Renal cortex interstitium (tissue), 11 donors: ENCODE measurements at regions not wholly inside any gene's neighbourhood (a gene's known extent, or its start where the extent isn't known, plus 50 kb on each side); places are given as distances from the start of the nearest gene placed in this dataset.

Source experiments
- DNase-seq, 11 donors: peaks; one replicate each; pipeline ENCODE4 v3.0.0-alpha.2; 2013; ENCODE audit warnings: low read depth in 9 of 11, low spot score in 4 of 11; ENCODE audit errors: extremely low read depth in 1 of 11

GRCh38 chr13:59488436-59488835 is 675.3 kb downstream of the DIAPH3 start:
- DNase-seq: no peak

- DNase-seq: no peak
Measured at GRCh38 chr13:59490651-59491050, 673.1 kb downstream of the DIAPH3 start.

- no peak for DNase-seq
Measured at GRCh38 chr13:59492030-59492636, 671.6 kb downstream of the DIAPH3 start.

GRCh38 chr13:59493436-59493965 is 670.2 kb downstream of the DIAPH3 start:
- DNase-seq: no peak

GRCh38 chr13:59494151-59494550 is 669.6 kb downstream of the DIAPH3 start:
- DNase-seq: no peak

GRCh38 chr13:59494560-59494970 is 669.2 kb downstream of the DIAPH3 start:
- peak in 2 of 11 donors; percentile 13 to 19 for DNase-seq

GRCh38 chr13:59495299-59495698 is 668.4 kb downstream of the DIAPH3 start:
- DNase-seq: no peak

GRCh38 chr13:59495936-59496512 is 667.7 kb downstream of the DIAPH3 start:
- no peak for DNase-seq

GRCh38 chr13:59497621-59498247 is 666.0 kb downstream of the DIAPH3 start:
- no peak for DNase-seq

- DNase-seq: no peak
Measured at GRCh38 chr13:59501004-59501403, 662.7 kb downstream of the DIAPH3 start.

- DNase-seq: no peak
Measured at GRCh38 chr13:59504407-59504806, 659.3 kb downstream of the DIAPH3 start.

- DNase-seq: no peak
Measured at GRCh38 chr13:59510386-59510785, 653.3 kb downstream of the DIAPH3 start.

GRCh38 chr13:59513686-59514085 is 650.0 kb downstream of the DIAPH3 start:
- no peak for DNase-seq

GRCh38 chr13:59514316-59514715 is 649.4 kb downstream of the DIAPH3 start:
- DNase-seq: no peak

- DNase-seq: no peak
Measured at GRCh38 chr13:59519819-59520218, 643.9 kb downstream of the DIAPH3 start.

GRCh38 chr13:59521549-59521948 is 642.2 kb downstream of the DIAPH3 start:
- no peak for DNase-seq

GRCh38 chr13:59522652-59523051 is 641.1 kb downstream of the DIAPH3 start:
- DNase-seq: no peak

GRCh38 chr13:59527500-59527899 is 636.2 kb downstream of the DIAPH3 start:
- no peak for DNase-seq

GRCh38 chr13:59531571-59532091 is 632.1 kb downstream of the DIAPH3 start:
- DNase-seq: peak in 10 of 11 donors; percentile 26 to 67 (median 41)

GRCh38 chr13:59532405-59532804 is 631.3 kb downstream of the DIAPH3 start:
- no peak for DNase-seq
